HFFc6 (cell line): ENCODE measurements at regions not wholly inside any gene's neighbourhood (a gene's known extent, or its start where the extent isn't known, plus 50 kb on each side); places are given as distances from the start of the nearest gene placed in this dataset.

Experiments used
- DNase-seq: peaks from one replicate; pipeline ENCODE4 v3.0.0-alpha.2; 2018
- H3K27ac Mint-ChIP-seq: 2 replicates; pipeline ENCODE4 v1.8.0; 2020; ENCODE audit warnings: mild to moderate bottlenecking, mixed read lengths
- H3K27me3 Mint-ChIP-seq: 2 replicates; pipeline ENCODE4 v1.8.0; 2021; ENCODE audit warnings: mild to moderate bottlenecking, moderate library complexity, mixed read lengths; ENCODE audit not compliant: insufficient read depth
- H3K36me3 Mint-ChIP-seq: 2 replicates; pipeline ENCODE4 v1.8.0; 2021; ENCODE audit warnings: low read depth, mixed read lengths
- H3K4me1 Mint-ChIP-seq: 2 replicates; pipeline ENCODE4 v1.8.0; 2020; ENCODE audit warnings: low read depth, mixed read lengths
- H3K4me3 Mint-ChIP-seq: 2 replicates; pipeline ENCODE4 v1.8.0; 2020; ENCODE audit warnings: mild to moderate bottlenecking, moderate library complexity, mixed read lengths
- H3K9me3 Mint-ChIP-seq: 2 replicates; pipeline ENCODE4 v1.8.0; 2020; ENCODE audit warnings: mild to moderate bottlenecking, mixed read lengths
- TF ChIP-seq, protein P1 (sequence below): fragments of 200-600 bp; sonication (generic); IDR thresholded peaks from 2 replicates; pipeline ENCODE4 v1.5.0; 2021; ENCODE audit warnings: antibody characterized with exemption, mild to moderate bottlenecking

DNA sequence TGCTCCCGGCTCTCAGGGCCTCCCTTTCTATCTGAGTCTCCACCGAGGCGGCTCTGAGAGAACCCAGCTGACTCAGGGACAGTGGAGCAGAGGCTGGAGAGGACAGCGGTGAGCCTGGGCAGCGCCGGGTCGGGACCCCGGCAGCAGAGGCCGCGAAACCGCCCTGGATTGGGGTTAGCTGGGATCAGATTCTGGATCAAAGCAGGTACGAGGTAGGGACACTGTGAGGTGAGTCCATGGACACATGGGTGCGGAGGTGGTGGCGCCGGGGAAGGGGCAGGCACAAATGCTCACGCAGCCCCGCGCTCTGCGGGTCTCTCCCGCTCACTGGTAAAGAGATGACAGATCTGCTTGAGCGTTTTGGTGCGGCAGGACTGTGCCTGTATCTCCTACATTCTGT is 146.4 kb upstream of the GGTLC1 start:
- TF ChIP-seq, protein P1, sequence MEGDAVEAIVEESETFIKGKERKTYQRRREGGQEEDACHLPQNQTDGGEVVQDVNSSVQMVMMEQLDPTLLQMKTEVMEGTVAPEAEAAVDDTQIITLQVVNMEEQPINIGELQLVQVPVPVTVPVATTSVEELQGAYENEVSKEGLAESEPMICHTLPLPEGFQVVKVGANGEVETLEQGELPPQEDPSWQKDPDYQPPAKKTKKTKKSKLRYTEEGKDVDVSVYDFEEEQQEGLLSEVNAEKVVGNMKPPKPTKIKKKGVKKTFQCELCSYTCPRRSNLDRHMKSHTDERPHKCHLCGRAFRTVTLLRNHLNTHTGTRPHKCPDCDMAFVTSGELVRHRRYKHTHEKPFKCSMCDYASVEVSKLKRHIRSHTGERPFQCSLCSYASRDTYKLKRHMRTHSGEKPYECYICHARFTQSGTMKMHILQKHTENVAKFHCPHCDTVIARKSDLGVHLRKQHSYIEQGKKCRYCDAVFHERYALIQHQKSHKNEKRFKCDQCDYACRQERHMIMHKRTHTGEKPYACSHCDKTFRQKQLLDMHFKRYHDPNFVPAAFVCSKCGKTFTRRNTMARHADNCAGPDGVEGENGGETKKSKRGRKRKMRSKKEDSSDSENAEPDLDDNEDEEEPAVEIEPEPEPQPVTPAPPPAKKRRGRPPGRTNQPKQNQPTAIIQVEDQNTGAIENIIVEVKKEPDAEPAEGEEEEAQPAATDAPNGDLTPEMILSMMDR = no peak

DNA sequence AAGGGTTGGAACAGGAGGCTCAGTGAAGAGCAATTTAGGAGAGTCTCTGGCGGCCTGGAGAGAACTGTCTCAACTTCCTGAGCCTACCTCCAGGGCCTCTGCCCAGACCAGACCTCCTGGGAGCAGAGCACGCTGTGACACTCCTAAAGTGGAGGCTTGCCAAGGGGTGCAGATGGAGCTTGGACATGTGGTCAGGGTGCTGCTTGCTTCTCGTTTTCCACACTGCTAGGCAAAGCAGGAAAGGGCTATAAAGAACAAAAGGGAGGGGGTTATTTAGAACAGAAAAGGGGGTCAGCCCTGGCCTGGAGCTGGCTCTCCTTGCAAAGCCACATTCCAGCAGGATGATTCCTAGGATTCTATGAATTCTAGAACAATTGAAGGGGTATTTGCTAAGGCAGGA is 145.7 kb upstream of the GGTLC1 start:
- TF ChIP-seq, protein P1 = no peak
- Mint-ChIP-seq H3K36me3 (no peaks in the 10 kb centered on the region), H3K27me3 (no peaks in the 10 kb centered on the region; the same call in none of the 2 replicates), H3K27ac (no peak overlapping the region), H3K4me3 (no peak overlapping the region), H3K4me1 (no peaks in the 10 kb centered on the region; the same call in 1 of the 2 replicates), H3K9me3 (peaks cover 4% of the 10 kb centered on the region; the same call in 1 of the 2 replicates)
- no peak for DNase-seq

More for the DNA sequence above, 146.4 kb upstream of the GGTLC1 start:
- Mint-ChIP-seq H3K9me3 (peaks cover 4% of the 10 kb centered on the region; the same call in 1 of the 2 replicates), H3K4me3 (no peak overlapping the region), H3K36me3 (no peaks in the 10 kb centered on the region), H3K4me1 (no peaks in the 10 kb centered on the region; the same call in 1 of the 2 replicates), H3K27ac (no peak overlapping the region), H3K27me3 (no peaks in the 10 kb centered on the region; the same call in none of the 2 replicates)
- no peak for DNase-seq

DNA sequence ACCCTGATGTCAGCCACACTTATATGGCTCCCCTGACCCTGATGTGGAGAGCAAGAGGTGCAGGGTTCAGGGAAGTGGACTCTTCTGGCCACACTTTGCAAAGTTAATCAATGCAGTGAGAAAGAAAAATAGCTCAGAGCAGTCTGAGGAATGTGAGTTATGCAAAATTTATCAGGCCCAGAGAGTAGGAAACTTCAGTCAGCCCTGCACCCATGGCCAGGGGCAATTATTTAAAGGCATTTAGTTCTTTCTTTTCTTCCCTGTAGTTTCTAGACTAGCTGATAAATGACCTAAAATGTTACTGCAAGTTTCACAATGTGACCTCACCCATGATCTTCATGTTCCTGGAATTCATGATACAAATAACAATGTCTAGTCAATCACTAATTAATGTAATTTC is 143.7 kb upstream of the GGTLC1 start:
- Mint-ChIP-seq H3K4me3 (no peak overlapping the region), H3K36me3 (no peaks in the 10 kb centered on the region), H3K4me1 (no peaks in the 10 kb centered on the region; the same call in 1 of the 2 replicates), H3K9me3 (peaks cover 4% of the 10 kb centered on the region; the same call in 1 of the 2 replicates), H3K27me3 (peaks cover 1% of the 10 kb centered on the region), H3K27ac (no peak overlapping the region)
- TF ChIP-seq, protein P1 = no peak
- no peak for DNase-seq

DNA sequence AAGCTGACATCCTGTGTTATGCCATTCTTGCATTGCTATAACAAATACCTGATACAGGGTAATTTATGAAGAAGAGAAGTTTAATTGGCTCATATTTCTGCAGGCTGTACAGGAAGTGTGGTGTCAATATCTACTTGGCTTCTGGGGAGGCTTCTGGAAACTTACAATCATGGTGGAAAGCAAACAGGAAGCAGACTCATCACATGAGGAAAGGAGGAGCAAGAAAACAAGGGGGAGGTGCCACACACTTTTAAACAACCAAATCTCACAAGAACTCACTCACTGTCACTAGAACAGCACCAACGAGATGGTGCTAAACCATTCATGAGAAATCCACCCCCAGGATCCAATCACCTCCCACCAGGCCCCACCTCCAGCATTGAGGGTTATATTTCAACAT is 143.1 kb upstream of the GGTLC1 start:
- Mint-ChIP-seq H3K36me3 (no peaks in the 10 kb centered on the region), H3K27ac (no peak overlapping the region), H3K27me3 (peaks cover 1% of the 10 kb centered on the region), H3K4me1 (no peaks in the 10 kb centered on the region; the same call in 1 of the 2 replicates), H3K4me3 (no peak overlapping the region), H3K9me3 (peaks cover 4% of the 10 kb centered on the region; the same call in 1 of the 2 replicates)
- DNase-seq = no peak
- TF ChIP-seq, protein P1 = no peak

DNA sequence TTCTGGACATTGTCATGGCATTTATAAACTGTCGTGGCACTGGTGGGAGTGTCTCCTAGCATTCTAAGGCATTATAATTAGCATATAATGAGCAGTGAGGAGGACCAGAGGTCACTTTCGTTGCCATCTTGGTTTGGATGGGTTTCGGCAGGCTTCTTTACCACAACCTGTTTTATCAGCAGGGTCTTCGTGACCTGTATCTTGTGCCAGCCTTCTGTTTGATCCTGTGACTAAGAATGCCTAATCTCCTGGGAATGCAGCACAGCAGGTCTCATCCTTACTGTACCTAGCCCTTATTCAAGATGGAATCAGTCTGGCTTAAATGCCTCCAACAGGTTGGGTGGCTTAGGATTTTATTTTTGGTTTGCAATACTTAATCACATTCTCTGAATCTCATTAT is 142.7 kb upstream of the GGTLC1 start:
- Mint-ChIP-seq H3K36me3 (no peaks in the 10 kb centered on the region), H3K27me3 (peaks cover 1% of the 10 kb centered on the region), H3K4me3 (no peak overlapping the region), H3K9me3 (peaks cover 4% of the 10 kb centered on the region; the same call in 1 of the 2 replicates), H3K4me1 (no peaks in the 10 kb centered on the region; the same call in 1 of the 2 replicates), H3K27ac (no peak overlapping the region)
- no peak for DNase-seq
- TF ChIP-seq, protein P1 = no peak
